B cell (primary cell): ENCODE measurements at regions not wholly inside any gene's neighbourhood (a gene's known extent, or its start where the extent isn't known, plus 50 kb on each side); places are given as distances from the start of the nearest gene placed in this dataset.

Source experiments
- ATAC-seq: fragments of 200-7000 bp; cut with Tn5 transposase; one replicate; pipeline ENCODE4 v1.10.0; 2021; ENCODE audit warnings: low read depth, mild to moderate bottlenecking, moderate number of reproducible peaks, moderate library complexity
- CTCF ChIA-PET: fragments of 350-600 bp; sonication (Branson Sonifier 250); formaldehyde crosslinking; loops from one replicate; lab custom pipeline; 2021; ENCODE audit warnings: antibody characterized with exemption, inconsistent platforms; lab: Charles Lee
- POLR2A ChIA-PET: fragments of 350-600 bp; sonication (Branson Sonifier 250); formaldehyde crosslinking; loops from one replicate; lab custom pipeline; 2021; ENCODE audit warnings: antibody characterized with exemption; lab: Charles Lee
- DNase-seq: peaks from one replicate; pipeline ENCODE4 v3.0.0; 2013
- H2AFZ ChIP-seq: 2 replicates; pipeline ENCODE4 v1.6.1; 2012; ENCODE audit warnings: mild to moderate bottlenecking, low read depth, low read length; ENCODE audit not compliant: insufficient read depth, poor library complexity, severe bottlenecking
- H3K27ac ChIP-seq, 2 donors: 1 replicate in 1 of 2; 2 replicates in 1 of 2; pipeline ENCODE4 v1.5.1; 2012 to 2013; ENCODE audit warnings: low read length in 2 of 2, mild to moderate bottlenecking in 2 of 2, moderate library complexity in 1 of 2
- H3K27me3 ChIP-seq, 4 experiments: fragments of 200-600 bp in 1 of 4; sonication (generic) in 1 of 4; replicated peaks in 1 of 4; 1 replicate in 2 of 4; 2 replicates in 2 of 4; pipeline versions ENCODE4 v1.6.1 to v1.7.0; 2013 to 2016; ENCODE audit warnings: low read length in 3 of 4, mild to moderate bottlenecking in 2 of 4, mixed read lengths in 1 of 4, moderate library complexity in 1 of 4; ENCODE audit not compliant: insufficient read depth in 4 of 4, control insufficient read depth in 3 of 4; ENCODE audit errors: control extremely low read depth in 1 of 4
- H3K36me3 ChIP-seq, 2 experiments: replicated peaks in 1 of 2; 1 replicate in 1 of 2; 2 replicates in 1 of 2; pipeline versions ENCODE4 v1.6.1 to v1.7.1; 2013; ENCODE audit warnings: low read length in 1 of 2; ENCODE audit not compliant: insufficient read depth in 2 of 2, control insufficient read depth in 1 of 2; ENCODE audit errors: control extremely low read depth in 1 of 2, extremely low read depth in 1 of 2
- H3K4me1 ChIP-seq, 2 donors: fragments of 200-600 bp in 1 of 2; sonication (generic) in 1 of 2; 1 replicate in 1 of 2; 2 replicates in 1 of 2; pipeline versions ENCODE4 v1.5.1 to v1.6.1; 2013 to 2017; ENCODE audit warnings: low read length in 2 of 2; ENCODE audit not compliant: control insufficient read depth in 2 of 2, insufficient read depth in 2 of 2
- H3K4me2 ChIP-seq: replicated peaks from 2 replicates; pipeline ENCODE3; 2012; ENCODE audit warnings: mild to moderate bottlenecking, low read depth, low read length; ENCODE audit not compliant: poor library complexity, severe bottlenecking
- H3K4me3 ChIP-seq, 5 experiments: fragments of 200-600 bp in 1 of 5; sonication (generic) in 1 of 5; 1 replicate in 3 of 5; 2 replicates in 2 of 5; pipeline versions ENCODE4 v1.5.1 to v1.7.0; 2011 to 2016; ENCODE audit warnings: low read length in 4 of 5, mild to moderate bottlenecking in 4 of 5, low read depth in 2 of 5, control low read depth in 1 of 5, moderate library complexity in 1 of 5; ENCODE audit not compliant: insufficient read depth in 1 of 5; ENCODE audit errors: control extremely low read depth in 1 of 5, extremely low read depth in 1 of 5
- H3K79me2 ChIP-seq: fragments of 200-600 bp; sonication (generic); one replicate; pipeline ENCODE4 v1.6.0; 2016; ENCODE audit warnings: low read length; ENCODE audit not compliant: control insufficient read depth, insufficient read depth
- H3K9ac ChIP-seq: fragments of 200-600 bp; sonication (generic); 2 replicates; pipeline ENCODE4 v1.6.1; 2017; ENCODE audit warnings: mild to moderate bottlenecking, low read length, moderate library complexity
- H3K9me3 ChIP-seq, 3 donors: one replicate each; pipeline versions ENCODE4 v1.6.1 to v1.7.1; 2013; ENCODE audit warnings: low read length in 2 of 3; ENCODE audit not compliant: control insufficient read depth in 2 of 3, insufficient read depth in 1 of 3; ENCODE audit errors: control extremely low read depth in 1 of 3
- H4K20me1 ChIP-seq: 2 replicates; pipeline ENCODE4 v1.6.0; 2012; ENCODE audit warnings: mild to moderate bottlenecking, low read length; ENCODE audit not compliant: insufficient read depth, control insufficient read depth, poor library complexity, severe bottlenecking
- H3K27ac Mint-ChIP-seq: one replicate; pipeline ENCODE4 v1.8.0; 2021; ENCODE audit warnings: mixed read lengths
- H3K27me3 Mint-ChIP-seq: one replicate; pipeline ENCODE4 v1.8.0; 2021; ENCODE audit warnings: mixed read lengths
- H3K4me1 Mint-ChIP-seq: one replicate; pipeline ENCODE4 v1.8.0; 2021; ENCODE audit warnings: mixed read lengths
- H3K4me3 Mint-ChIP-seq: one replicate; pipeline ENCODE4 v1.8.0; 2021; ENCODE audit warnings: mixed read lengths
- H3K9me3 Mint-ChIP-seq: one replicate; pipeline ENCODE4 v1.8.0; 2022; ENCODE audit warnings: mixed read lengths; ENCODE audit not compliant: insufficient read depth
- EZH2 ChIP-seq: IDR thresholded peaks from 2 replicates; pipeline ENCODE4 v1.6.1; 2012; ENCODE audit warnings: borderline replicate concordance, low read depth, mild to moderate bottlenecking, moderate library complexity, low read length; ENCODE audit not compliant: insufficient read depth, poor library complexity, severe bottlenecking
- WGBS: methylation state at CpG from one replicate; pipeline ENCODE4 v1.1.5; 2013; ENCODE audit warnings: missing lambda C conversion rate; ENCODE audit not compliant: insufficient coverage; 5-methylcytosine and 5-hydroxymethylcytosine counted together
- intact Hi-C: fragments of 100-400 bp; cut with micrococcal nuclease; formaldehyde crosslinking; loops from one replicate; pipeline ENCODE4 v1.10.0; 2022
- TF ChIP-seq, protein P1 (sequence below): fragments of 200-600 bp; IDR thresholded peaks from one replicate; pipeline ENCODE4 v1.8.0; 2022; ENCODE audit warnings: antibody characterized with exemption, mild to moderate bottlenecking

- Histone ChIP-seq H2AFZ (no peak overlapping the region), H3K9me3 (peaks cover 0 to 47% (median 0%) of the 10 kb centered on the region in 3 donors), H3K79me2 (no peaks in the 10 kb centered on the region), H4K20me1 (no peaks in the 10 kb centered on the region), H3K4me2 (no peak overlapping the region), H3K27ac (no peak overlapping the region), H3K4me3 (no peak overlapping the region), H3K4me1 (no peaks in the 10 kb centered on the region), H3K36me3 (no peaks in the 10 kb centered on the region), H3K9ac (no peak overlapping the region), H3K27me3 (no peaks in the 10 kb centered on the region)
- H3K4me3 Mint-ChIP-seq: no peak overlapping the region
- WGBS: 88% methylated on average over 16 of the region's 18 CpGs
- intact Hi-C loops: no loop called here
- peaks cover 4% of the 10 kb centered on the region for H3K9me3 Mint-ChIP-seq
- ATAC-seq (no peak), DNase-seq (no peak)
- no peak for TF ChIP-seq EZH2
- TF ChIP-seq, protein P1, sequence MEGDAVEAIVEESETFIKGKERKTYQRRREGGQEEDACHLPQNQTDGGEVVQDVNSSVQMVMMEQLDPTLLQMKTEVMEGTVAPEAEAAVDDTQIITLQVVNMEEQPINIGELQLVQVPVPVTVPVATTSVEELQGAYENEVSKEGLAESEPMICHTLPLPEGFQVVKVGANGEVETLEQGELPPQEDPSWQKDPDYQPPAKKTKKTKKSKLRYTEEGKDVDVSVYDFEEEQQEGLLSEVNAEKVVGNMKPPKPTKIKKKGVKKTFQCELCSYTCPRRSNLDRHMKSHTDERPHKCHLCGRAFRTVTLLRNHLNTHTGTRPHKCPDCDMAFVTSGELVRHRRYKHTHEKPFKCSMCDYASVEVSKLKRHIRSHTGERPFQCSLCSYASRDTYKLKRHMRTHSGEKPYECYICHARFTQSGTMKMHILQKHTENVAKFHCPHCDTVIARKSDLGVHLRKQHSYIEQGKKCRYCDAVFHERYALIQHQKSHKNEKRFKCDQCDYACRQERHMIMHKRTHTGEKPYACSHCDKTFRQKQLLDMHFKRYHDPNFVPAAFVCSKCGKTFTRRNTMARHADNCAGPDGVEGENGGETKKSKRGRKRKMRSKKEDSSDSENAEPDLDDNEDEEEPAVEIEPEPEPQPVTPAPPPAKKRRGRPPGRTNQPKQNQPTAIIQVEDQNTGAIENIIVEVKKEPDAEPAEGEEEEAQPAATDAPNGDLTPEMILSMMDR: no peak
- ChIA-PET POLR2A (no interaction called here), CTCF (no interaction called here)
- H3K27me3 Mint-ChIP-seq: peaks cover 6% of the 10 kb centered on the region
- no peaks in the 10 kb centered on the region for H3K4me1 Mint-ChIP-seq
- H3K27ac Mint-ChIP-seq: no peak overlapping the region
Measured at GRCh38 chr2:239531456-239532241, 130.8 kb upstream of the HDAC4 start.

- Mint-ChIP-seq H3K27me3 (peaks cover 5% of the 10 kb centered on the region), H3K4me1 (no peaks in the 10 kb centered on the region), H3K27ac (no peak overlapping the region), H3K4me3 (no peak overlapping the region), H3K9me3 (peaks cover 4% of the 10 kb centered on the region)
- no peak for DNase-seq
- no peak overlapping the region for H3K4me2 ChIP-seq
- H3K9ac ChIP-seq: no peak overlapping the region
- no peaks in the 10 kb centered on the region for H3K27me3 ChIP-seq
- no peaks in the 10 kb centered on the region for H3K36me3 ChIP-seq
- ChIA-PET POLR2A (no interaction called here), CTCF (no interaction called here)
- intact Hi-C loops: no loop called here
- TF ChIP-seq, protein P1: no peak
- no peak for TF ChIP-seq EZH2
- H3K4me1 ChIP-seq: no peaks in the 10 kb centered on the region
- WGBS: 78% methylated on average over 4 of the region's 5 CpGs
- no peak overlapping the region for H3K4me3 ChIP-seq
- H3K79me2 ChIP-seq: no peaks in the 10 kb centered on the region
- no peak overlapping the region for H3K27ac ChIP-seq
- ATAC-seq: no peak
- H2AFZ ChIP-seq: no peak overlapping the region
- no peaks in the 10 kb centered on the region for H4K20me1 ChIP-seq
- peaks cover 0 to 44% (median 0%) of the 10 kb centered on the region in 3 donors for H3K9me3 ChIP-seq
Measured at GRCh38 chr2:239530749-239531316, 130.0 kb upstream of the HDAC4 start.
